HEK293 (cell line): ENCODE measurements at regions not wholly inside any gene's neighbourhood (a gene's known extent, or its start where the extent isn't known, plus 50 kb on each side); places are given as distances from the start of the nearest gene placed in this dataset.

ENCODE experiments used
- CTCF ChIA-PET: fragments of 350-600 bp; formaldehyde crosslinking; extraction: SDS; loops from one replicate; lab custom pipeline; 2021; ENCODE audit warnings: antibody characterized with exemption; lab: Yijun Ruan, JAX
- POLR2A ChIA-PET: fragments of 300-600 bp; formaldehyde crosslinking; extraction: SDS; loops from one replicate; lab custom pipeline; 2020; ENCODE audit warnings: antibody characterized with exemption, inconsistent platforms; lab: Yijun Ruan, JAX
- H3K27ac ChIP-seq: fragments of 200-500 bp; sonication (Bioruptor generic); 2 replicates; pipeline ENCODE4 v1.5.1; 2014; ENCODE audit warnings: low read depth, low read length, control low read depth, inconsistent platforms; ENCODE audit errors: extremely low read depth
- H3K36me3 ChIP-seq, 2 experiments: fragments of 200-500 bp in 1 of 2; sonication (Bioruptor generic) in 1 of 2; 1 replicate in 1 of 2; 2 replicates in 1 of 2; pipeline ENCODE4 v1.5.1; 2014 to 2017; ENCODE audit warnings: inconsistent platforms in 2 of 2, low read length in 2 of 2; ENCODE audit not compliant: control insufficient read depth in 2 of 2, insufficient read depth in 1 of 2
- H3K4me1 ChIP-seq: fragments of 200-500 bp; sonication (Bioruptor generic); 2 replicates; pipeline ENCODE4 v1.5.1; 2014; ENCODE audit warnings: mild to moderate bottlenecking, low read length, inconsistent platforms; ENCODE audit not compliant: control insufficient read depth, insufficient read depth
- H3K4me3 ChIP-seq: 2 replicates; pipeline ENCODE4 v1.5.1; 2011; ENCODE audit warnings: low read depth, mild to moderate bottlenecking, control low read depth, low read length, moderate library complexity
- H3K9me3 ChIP-seq: fragments of 200-500 bp; sonication (Bioruptor generic); 2 replicates; pipeline ENCODE4 v1.5.1; 2014; ENCODE audit warnings: low read depth, low read length, inconsistent platforms; ENCODE audit not compliant: control insufficient read depth, insufficient read depth
- HOXA7 ChIP-seq: sonication (generic); formaldehyde crosslinking; IDR thresholded peaks from 2 replicates; pipeline ENCODE4 v1.8.1; 2022; ENCODE audit warnings: missing genetic modification reagents, borderline replicate concordance
- HOXC10 ChIP-seq: sonication (generic); formaldehyde crosslinking; IDR thresholded peaks from 2 replicates; pipeline ENCODE4 v1.8.1; 2023; ENCODE audit warnings: mild to moderate bottlenecking, missing genetic modification reagents
- IKZF3 ChIP-seq: fragments of 450-650 bp; IDR thresholded peaks from 2 replicates; pipeline ENCODE4 v1.5.0; 2018; ENCODE audit warnings: missing biosample characterization, mild to moderate bottlenecking, missing genetic modification characterization, moderate library complexity
- OVOL3 ChIP-seq: fragments of 450-650 bp; formaldehyde crosslinking; IDR thresholded peaks from 2 replicates; pipeline ENCODE4 v1.5.1; 2016; ENCODE audit warnings: missing biosample characterization, missing genetic modification characterization
- PATZ1 ChIP-seq: fragments of 450-650 bp; formaldehyde crosslinking; IDR thresholded peaks from 2 replicates; pipeline ENCODE4 v1.5.1; 2016; ENCODE audit warnings: missing biosample characterization, missing genetic modification characterization
- PBX3 ChIP-seq: sonication (generic); formaldehyde crosslinking; IDR thresholded peaks from 2 replicates; pipeline ENCODE4 v1.8.1; 2022; ENCODE audit warnings: mild to moderate bottlenecking, moderate library complexity, missing genetic modification reagents
- PRDM2 ChIP-seq: fragments of 450-650 bp; formaldehyde crosslinking; IDR thresholded peaks from 2 replicates; pipeline ENCODE4 v1.5.1; 2016; ENCODE audit warnings: missing biosample characterization, missing genetic modification characterization, borderline replicate concordance
- PRDM6 ChIP-seq: fragments of 450-650 bp; formaldehyde crosslinking; IDR thresholded peaks from 2 replicates; pipeline ENCODE4 v1.5.1; 2017; ENCODE audit warnings: missing biosample characterization, missing genetic modification characterization
- TCF7L2 ChIP-seq: IDR thresholded peaks from 2 replicates; pipeline ENCODE4 v1.6.1; 2011; ENCODE audit warnings: low read depth, mild to moderate bottlenecking, inconsistent platforms, low read length, moderate library complexity, borderline replicate concordance
- ZBTB21 ChIP-seq: fragments of 450-650 bp; formaldehyde crosslinking; IDR thresholded peaks from 2 replicates; pipeline ENCODE4 v1.5.1; 2017; ENCODE audit warnings: missing biosample characterization, missing genetic modification characterization
- ZNF169 ChIP-seq: fragments of 450-650 bp; formaldehyde crosslinking; IDR thresholded peaks from 2 replicates; pipeline ENCODE4 v1.5.1; 2016; ENCODE audit warnings: missing biosample characterization, missing genetic modification characterization
- ZNF19 ChIP-seq: fragments of 450-650 bp; formaldehyde crosslinking; IDR thresholded peaks from 2 replicates; pipeline ENCODE4; 2016; ENCODE audit warnings: missing biosample characterization, missing genetic modification characterization, low read depth
- ZNF2 ChIP-seq: fragments of 450-650 bp; formaldehyde crosslinking; IDR thresholded peaks from 2 replicates; pipeline ENCODE4 v1.5.1; 2016; ENCODE audit warnings: missing biosample characterization, missing genetic modification characterization
- ZNF350 ChIP-seq: fragments of 450-650 bp; formaldehyde crosslinking; IDR thresholded peaks from 2 replicates; pipeline ENCODE4 v1.5.0; 2017; ENCODE audit warnings: missing biosample characterization, mild to moderate bottlenecking, missing genetic modification characterization
- ZNF433 ChIP-seq: fragments of 450-650 bp; formaldehyde crosslinking; IDR thresholded peaks from 2 replicates; pipeline ENCODE4 v1.5.1; 2016; ENCODE audit warnings: missing biosample characterization, missing genetic modification characterization, low read depth
- ZNF501 ChIP-seq: fragments of 450-650 bp; formaldehyde crosslinking; IDR thresholded peaks from 2 replicates; pipeline ENCODE4 v1.5.1; 2016; ENCODE audit warnings: missing biosample characterization, missing genetic modification characterization
- ZNF529 ChIP-seq: fragments of 450-650 bp; formaldehyde crosslinking; IDR thresholded peaks from 2 replicates; pipeline ENCODE4 v1.5.1; 2017; ENCODE audit warnings: missing genetic modification characterization, missing biosample characterization; ENCODE audit not compliant: insufficient replicate concordance
- ZNF549 ChIP-seq: fragments of 450-650 bp; IDR thresholded peaks from 2 replicates; pipeline ENCODE4 v1.5.1; 2018; ENCODE audit warnings: missing biosample characterization, missing genetic modification characterization, mild to moderate bottlenecking, inconsistent platforms, moderate library complexity
- ZNF621 ChIP-seq: fragments of 450-650 bp; formaldehyde crosslinking; IDR thresholded peaks from 2 replicates; pipeline ENCODE4 v1.5.1; 2017; ENCODE audit warnings: missing biosample characterization, missing genetic modification characterization
- ZNF785 ChIP-seq: fragments of 450-650 bp; formaldehyde crosslinking; IDR thresholded peaks from 2 replicates; pipeline ENCODE4 v1.5.1; 2016; ENCODE audit warnings: missing biosample characterization, missing genetic modification characterization
- ZNF791 ChIP-seq: fragments of 450-650 bp; formaldehyde crosslinking; IDR thresholded peaks from 2 replicates; pipeline ENCODE4 v1.5.1; 2016; ENCODE audit warnings: missing biosample characterization, missing genetic modification characterization
- TF ChIP-seq, protein P1 (sequence below): fragments of 450-650 bp; formaldehyde crosslinking; IDR thresholded peaks from 2 replicates; pipeline ENCODE4 v1.5.1; 2016; ENCODE audit warnings: missing biosample characterization, missing genetic modification characterization, borderline replicate concordance

DNA sequence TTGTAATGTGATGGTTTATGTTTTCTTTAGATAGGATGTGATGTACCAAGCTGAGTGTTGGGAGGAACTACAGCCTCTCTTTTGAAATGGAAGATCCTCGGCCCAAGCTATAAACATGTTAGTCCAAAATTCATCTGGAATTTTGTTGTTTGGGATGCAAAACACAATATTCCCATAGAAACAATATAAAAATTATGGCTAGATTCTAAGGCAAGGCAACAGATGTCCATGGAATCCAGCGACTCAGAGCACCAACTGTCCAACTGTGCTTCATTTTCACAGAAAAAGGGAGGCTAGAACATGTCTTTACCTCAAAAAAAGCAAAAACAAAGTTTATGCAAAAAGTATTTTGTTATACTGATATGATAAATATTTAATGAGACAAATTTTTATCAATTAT, 52.4 kb upstream of the ATP8B1 start:
- H3K4me3 ChIP-seq, result no peak overlapping the region
- POLR2A ChIA-PET, result no interaction called here
- no peaks in the 10 kb centered on the region for H3K36me3 ChIP-seq
- no peak overlapping the region for H3K27ac ChIP-seq
- H3K4me1 ChIP-seq, result no peaks in the 10 kb centered on the region
- TF ChIP-seq PRDM6 (tag by site-specific recombination), result no peak
- no peak for TF ChIP-seq HOXA7 (CRISPR knock-in tag)
- no peak for TF ChIP-seq IKZF3 (tag by site-specific recombination)
- no peak for TF ChIP-seq ZNF621
- no peak for TF ChIP-seq ZNF549 (tag by site-specific recombination)
- no peak for TF ChIP-seq OVOL3 (tag by site-specific recombination)
- no peak for TF ChIP-seq ZNF19
- TF ChIP-seq ZNF785, result no peak
- TF ChIP-seq ZBTB21 (tag by site-specific recombination), result no peak
- no peak for TF ChIP-seq ZNF2 (tag by site-specific recombination)
- no peak for TF ChIP-seq ZNF350 (tag by site-specific recombination)
- TF ChIP-seq TCF7L2, result no peak
- TF ChIP-seq ZNF529 (tag by site-specific recombination), result no peak
- TF ChIP-seq, protein P1, sequence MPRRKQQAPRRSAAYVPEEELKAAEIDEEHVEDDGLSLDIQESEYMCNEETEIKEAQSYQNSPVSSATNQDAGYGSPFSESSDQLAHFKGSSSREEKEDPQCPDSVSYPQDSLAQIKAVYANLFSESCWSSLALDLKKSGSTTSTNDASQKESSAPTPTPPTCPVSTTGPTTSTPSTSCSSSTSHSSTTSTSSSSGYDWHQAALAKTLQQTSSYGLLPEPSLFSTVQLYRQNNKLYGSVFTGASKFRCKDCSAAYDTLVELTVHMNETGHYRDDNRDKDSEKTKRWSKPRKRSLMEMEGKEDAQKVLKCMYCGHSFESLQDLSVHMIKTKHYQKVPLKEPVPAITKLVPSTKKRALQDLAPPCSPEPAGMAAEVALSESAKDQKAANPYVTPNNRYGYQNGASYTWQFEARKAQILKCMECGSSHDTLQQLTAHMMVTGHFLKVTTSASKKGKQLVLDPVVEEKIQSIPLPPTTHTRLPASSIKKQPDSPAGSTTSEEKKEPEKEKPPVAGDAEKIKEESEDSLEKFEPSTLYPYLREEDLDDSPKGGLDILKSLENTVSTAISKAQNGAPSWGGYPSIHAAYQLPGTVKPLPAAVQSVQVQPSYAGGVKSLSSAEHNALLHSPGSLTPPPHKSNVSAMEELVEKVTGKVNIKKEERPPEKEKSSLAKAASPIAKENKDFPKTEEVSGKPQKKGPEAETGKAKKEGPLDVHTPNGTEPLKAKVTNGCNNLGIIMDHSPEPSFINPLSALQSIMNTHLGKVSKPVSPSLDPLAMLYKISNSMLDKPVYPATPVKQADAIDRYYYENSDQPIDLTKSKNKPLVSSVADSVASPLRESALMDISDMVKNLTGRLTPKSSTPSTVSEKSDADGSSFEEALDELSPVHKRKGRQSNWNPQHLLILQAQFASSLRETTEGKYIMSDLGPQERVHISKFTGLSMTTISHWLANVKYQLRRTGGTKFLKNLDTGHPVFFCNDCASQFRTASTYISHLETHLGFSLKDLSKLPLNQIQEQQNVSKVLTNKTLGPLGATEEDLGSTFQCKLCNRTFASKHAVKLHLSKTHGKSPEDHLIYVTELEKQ (tag by site-specific recombination), result no peak
- TF ChIP-seq, all 188 proteins: peak for 0
- CTCF ChIA-PET, result interaction anchor here (0.6 to 1.8 kb wide), 2 partner anchors 9 to 1203 kb away, joined by 3 to 4 read pairs; no protein-coding TSS in a partner anchor
- no peaks in the 10 kb centered on the region for H3K9me3 ChIP-seq

DNA sequence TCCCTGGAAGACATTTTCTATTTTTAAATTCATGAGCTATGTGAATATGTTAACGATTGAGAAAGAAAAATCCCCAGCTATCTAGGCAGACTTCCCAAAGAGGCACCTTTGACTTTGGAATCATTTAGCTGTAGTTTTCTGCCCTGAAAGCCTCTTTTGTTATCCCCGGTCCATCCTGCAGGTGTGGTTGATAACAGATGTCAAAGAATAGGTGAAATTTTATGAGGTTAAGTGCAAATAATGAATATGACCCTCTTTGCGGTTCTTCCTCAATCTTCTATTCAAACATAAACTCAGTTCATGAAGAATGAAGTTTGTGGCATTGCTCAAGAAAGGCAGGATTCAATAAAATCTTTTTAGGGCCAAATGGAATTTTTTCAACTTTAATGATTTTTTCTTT, 51.6 kb upstream of the ATP8B1 start:
- CTCF ChIA-PET, result interaction anchor here (1.8 kb wide), 1 partner anchor 10 kb away, joined by 4 read pairs; no protein-coding TSS in a partner anchor
- no peak overlapping the region for H3K27ac ChIP-seq
- POLR2A ChIA-PET, result no interaction called here
- H3K4me3 ChIP-seq, result no peak overlapping the region
- no peaks in the 10 kb centered on the region for H3K36me3 ChIP-seq
- H3K9me3 ChIP-seq, result no peaks in the 10 kb centered on the region
- H3K4me1 ChIP-seq, result no peaks in the 10 kb centered on the region
- no peak for TF ChIP-seq ZNF169 (tag by site-specific recombination)
- no peak for TF ChIP-seq PRDM2 (tag by site-specific recombination)
- no peak for TF ChIP-seq HOXA7 (CRISPR knock-in tag)
- no peak for TF ChIP-seq PBX3 (CRISPR knock-in tag)
- no peak for TF ChIP-seq PATZ1 (tag by site-specific recombination)
- TF ChIP-seq ZNF791, result no peak
- no peak for TF ChIP-seq ZNF433 (tag by site-specific recombination)
- TF ChIP-seq ZNF501 (tag by site-specific recombination), result no peak
- no peak for TF ChIP-seq HOXC10 (CRISPR knock-in tag)
